ENCODE measurements at regions not wholly inside any gene's neighbourhood (a gene's known extent, or its start where the extent isn't known, plus 50 kb on each side); places are given as distances from the start of the nearest gene placed in this dataset.

GRCh38 chr16:73231379-73231778 lies 183.5 kb upstream of the ZFHX3 start:
- H3K9ac ChIP-seq: no peak overlapping the region
- POLR2A ChIA-PET: no interaction called here
- H3K9me2 ChIP-seq: no peaks in the 10 kb centered on the region
- TF ChIP-seq FOXM1 (IDR thresholded peaks at IDR 0.05; ENCODE audit: low read depth): no peak
- no peak for TF ChIP-seq EP300 (IDR thresholded peaks at IDR 0.05; ENCODE audit: borderline replicate concordance in 1 of 2, low read depth in 1 of 2, low read length in 1 of 2)
- TF ChIP-seq RXRA (IDR thresholded peaks at IDR 0.05; ENCODE audit: borderline replicate concordance, low read depth): no peak
- TF ChIP-seq MAX (IDR thresholded peaks at IDR 0.05; ENCODE audit: low read depth): no peak
- TF ChIP-seq RFX5 (IDR thresholded peaks at IDR 0.05; ENCODE audit: low read length): no peak
- no peaks in the 10 kb centered on the region for H3K79me2 ChIP-seq (ENCODE audit: insufficient read depth)
- no peak for DNase-seq
- 0 out of 4 replicates have a peak overlapping the region, but pooled peaks of 1 of the 2 experiments have one; percentile 61 for H3K4me3 ChIP-seq (ENCODE audit: low read depth in 2 of 2, low read length in 1 of 2)
- H3K9me3 ChIP-seq: no peaks in the 10 kb centered on the region
- no peak overlapping the region for H3K4me2 ChIP-seq
- CTCF ChIA-PET: interaction anchor here (0.6 to 1.2 kb wide), 2 partner anchors 331 to 512 kb away, joined by 3 to 4 read pairs; no protein-coding TSS in a partner anchor
- peaks cover 5 to 22% of the 10 kb centered on the region in 2 experiments; a peak in 2 of 4 replicates for H3K4me1 ChIP-seq (ENCODE audit: control insufficient read depth in 1 of 2, insufficient read depth in 2 of 2, low read depth in 1 of 2, low read length in 1 of 2)
- no peak overlapping the region for H3K27ac ChIP-seq (ENCODE audit: low read depth in 2 of 2, low read length in 1 of 2)
- H3F3A ChIP-seq (replicated peaks; ENCODE audit: insufficient read depth): no peaks in the 10 kb centered on the region
- H3K36me3 ChIP-seq (replicated peaks in 1 of 2; ENCODE audit: control insufficient read depth in 1 of 2, insufficient read depth in 2 of 2, low read length in 1 of 2): no peaks in the 10 kb centered on the region
- 97% methylated on average over 11 of the region's 11 CpGs for WGBS (ENCODE audit: low lambda C conversion rate)
- H4K20me1 ChIP-seq (ENCODE audit: insufficient read depth): no peaks in the 10 kb centered on the region
- H2AFZ ChIP-seq (ENCODE audit: low read depth): no peak overlapping the region
- no peaks in the 10 kb centered on the region for H3K27me3 ChIP-seq (ENCODE audit: insufficient read depth)

GRCh38 chr16:73230651-73231050 lies 182.7 kb upstream of the ZFHX3 start:
- Histone ChIP-seq H3K9me2 (no peaks in the 10 kb centered on the region), H2AFZ (ENCODE audit: low read depth) (no peak overlapping the region), H3K9me3 (no peaks in the 10 kb centered on the region), H3K79me2 (ENCODE audit: insufficient read depth) (no peaks in the 10 kb centered on the region), H3K27me3 (ENCODE audit: insufficient read depth) (no peaks in the 10 kb centered on the region), H3K4me1 (ENCODE audit: control insufficient read depth in 1 of 2, insufficient read depth in 2 of 2, low read depth in 1 of 2, low read length in 1 of 2) (peaks cover 5 to 22% of the 10 kb centered on the region in 2 experiments; a peak in 2 of 4 replicates), H3K9ac (no peak overlapping the region), H3F3A (replicated peaks; ENCODE audit: insufficient read depth) (no peaks in the 10 kb centered on the region), H3K27ac (ENCODE audit: low read depth in 2 of 2, low read length in 1 of 2) (no peak overlapping the region; a peak in 1 of 4 replicates), H4K20me1 (ENCODE audit: insufficient read depth) (no peaks in the 10 kb centered on the region), H3K4me3 (ENCODE audit: low read depth in 2 of 2, low read length in 1 of 2) (no peak overlapping the region), H3K36me3 (replicated peaks in 1 of 2; ENCODE audit: control insufficient read depth in 1 of 2, insufficient read depth in 2 of 2, low read length in 1 of 2) (no peaks in the 10 kb centered on the region), H3K4me2 (no peak overlapping the region)
- ChIA-PET POLR2A (no interaction called here), CTCF (no interaction called here)
- WGBS (ENCODE audit: low lambda C conversion rate): 63% methylated on average over 7 of the region's 7 CpGs
- TF ChIP-seq GATA2 (CRISPR knock-in tag; IDR thresholded peaks at IDR 0.05) (peak; percentile 32; the same call in 1 of the 2 replicates), IRF3 (IDR thresholded peaks at IDR 0.05; ENCODE audit: low read depth, low read length) (no peak), EZH2phosphoT487 (IDR thresholded peaks at IDR 0.05; ENCODE audit: borderline replicate concordance, low read depth) (no peak), EP300 (IDR thresholded peaks at IDR 0.05; ENCODE audit: borderline replicate concordance in 1 of 2, low read depth in 1 of 2, low read length in 1 of 2) (peak in 1 of 2 experiments; percentile 27; a peak in 1 of 4 replicates)
- peak; percentile 39 for DNase-seq

GRCh38 chr16:73228649-73229048 lies 180.7 kb upstream of the ZFHX3 start:
- H3F3A ChIP-seq (replicated peaks; ENCODE audit: insufficient read depth): no peaks in the 10 kb centered on the region
- TF ChIP-seq MAX (IDR thresholded peaks at IDR 0.05; ENCODE audit: low read depth): no peak
- peak; percentile 28; the same call in 1 of the 2 replicates for TF ChIP-seq TCF12 (IDR thresholded peaks at IDR 0.05)
- H3K9me3 ChIP-seq: no peaks in the 10 kb centered on the region
- H3K27ac ChIP-seq (ENCODE audit: low read depth in 2 of 2, low read length in 1 of 2): no peak overlapping the region
- H3K9ac ChIP-seq: no peak overlapping the region
- H3K79me2 ChIP-seq (ENCODE audit: insufficient read depth): no peaks in the 10 kb centered on the region
- no peaks in the 10 kb centered on the region for H3K9me2 ChIP-seq
- CTCF ChIA-PET: no interaction called here
- no peaks in the 10 kb centered on the region for H3K27me3 ChIP-seq (ENCODE audit: insufficient read depth)
- no peak overlapping the region for H3K4me3 ChIP-seq (ENCODE audit: low read depth in 2 of 2, low read length in 1 of 2)
- H2AFZ ChIP-seq (ENCODE audit: low read depth): no peak overlapping the region
- no peak for DNase-seq
- POLR2A ChIA-PET: no interaction called here
- H3K4me1 ChIP-seq (ENCODE audit: control insufficient read depth in 1 of 2, insufficient read depth in 2 of 2, low read depth in 1 of 2, low read length in 1 of 2): peaks cover 5 to 22% of the 10 kb centered on the region in 2 experiments; a peak in 2 of 4 replicates
- WGBS (ENCODE audit: low lambda C conversion rate): 74% methylated on average over 5 of the region's 5 CpGs
- H4K20me1 ChIP-seq (ENCODE audit: insufficient read depth): no peaks in the 10 kb centered on the region
- no peak overlapping the region for H3K4me2 ChIP-seq
- H3K36me3 ChIP-seq (replicated peaks in 1 of 2; ENCODE audit: control insufficient read depth in 1 of 2, insufficient read depth in 2 of 2, low read length in 1 of 2): no peaks in the 10 kb centered on the region

All from SK-N-SH (cell line).